OCI-LY3 (cell line): ENCODE measurements at regions not wholly inside any gene's neighbourhood (a gene's known extent, or its start where the extent isn't known, plus 50 kb on each side); places are given as distances from the start of the nearest gene placed in this dataset.

Experiments used
- CTCF ChIP-seq: fragments of 200-600, 300-600 bp; sonication (generic); IDR thresholded peaks from 2 replicates; pipeline ENCODE4 v1.5.1; 2014; ENCODE audit warnings: antibody characterized with exemption, low read length, low read depth
- EZH2phosphoT487 ChIP-seq: fragments of 200-600 bp; shearing (Covaris generic); IDR thresholded peaks from 2 replicates; pipeline ENCODE4 v1.6.1; 2018; ENCODE audit warnings: antibody characterized with exemption, mixed run types, low read depth

- TF ChIP-seq CTCF: peak; percentile 28; the same call in 1 of the 2 replicates
- no peak for TF ChIP-seq EZH2phosphoT487
Measured at GRCh38 chr3:19688767-19689166, 245.2 kb downstream of the EFHB start.
